BJ (cell line): ENCODE measurements at regions not wholly inside any gene's neighbourhood (a gene's known extent, or its start where the extent isn't known, plus 50 kb on each side); places are given as distances from the start of the nearest gene placed in this dataset.

Experiments used
- CTCF ChIA-PET: fragments of 350-600 bp; formaldehyde crosslinking; extraction: SDS; loops from one replicate; lab custom pipeline; 2021; ENCODE audit warnings: antibody characterized with exemption, inconsistent platforms; lab: Yijun Ruan, JAX
- POLR2A ChIA-PET: fragments of 300-600 bp; sonication (Branson Sonifier 250); formaldehyde crosslinking; extraction: SDS; loops from one replicate; lab custom pipeline; 2021; ENCODE audit warnings: antibody characterized with exemption; lab: Charles Lee
- DNase-seq: peaks from one replicate; pipeline ENCODE4 v3.0.0-alpha.2; 2011; ENCODE audit warnings: low read depth
- H3K27me3 ChIP-seq: 2 replicates; pipeline ENCODE4 v1.6.0; 2011; ENCODE audit warnings: low read length; ENCODE audit not compliant: control insufficient read depth, insufficient read depth
- H3K36me3 ChIP-seq: 2 replicates; pipeline ENCODE4 v1.5.1; 2011; ENCODE audit warnings: low read length; ENCODE audit not compliant: control insufficient read depth, insufficient read depth
- H3K4me3 ChIP-seq: 2 replicates; pipeline ENCODE4 v1.5.1; 2011; ENCODE audit warnings: low read depth, mild to moderate bottlenecking, control low read depth, low read length
- TF ChIP-seq, protein P1 (sequence below): IDR thresholded peaks from 2 replicates; pipeline ENCODE4 v1.5.1; 2011; ENCODE audit warnings: low read depth, mild to moderate bottlenecking, control low read depth, inconsistent platforms, low read length, moderate library complexity; ENCODE audit not compliant: insufficient read depth

DNA sequence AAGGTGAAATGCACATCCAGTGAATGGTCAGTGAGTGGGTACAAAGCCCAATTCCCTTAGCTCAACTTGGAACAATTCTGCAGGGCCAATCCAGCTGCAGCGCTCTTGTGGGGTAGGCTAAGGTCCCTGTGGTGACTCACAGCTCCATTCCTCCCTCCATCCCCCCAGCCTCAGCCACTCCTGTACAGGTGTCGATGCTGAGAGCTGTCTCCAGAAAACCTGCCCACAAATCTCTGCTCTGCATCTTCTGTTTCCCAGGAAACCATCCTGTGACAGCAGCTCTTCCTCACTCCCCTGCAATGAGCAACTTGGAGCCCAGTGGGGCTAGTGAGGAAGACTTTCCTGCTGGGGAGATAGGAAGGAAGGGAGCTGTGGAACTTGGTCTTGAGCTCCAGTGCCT, 244.7 kb upstream of the GPR26 start:
- Histone ChIP-seq H3K36me3 (no peaks in the 10 kb centered on the region), H3K4me3 (no peak overlapping the region), H3K27me3 (no peaks in the 10 kb centered on the region)
- ChIA-PET POLR2A (no interaction called here), CTCF (no interaction called here)
- no peak for DNase-seq
- TF ChIP-seq, protein P1, sequence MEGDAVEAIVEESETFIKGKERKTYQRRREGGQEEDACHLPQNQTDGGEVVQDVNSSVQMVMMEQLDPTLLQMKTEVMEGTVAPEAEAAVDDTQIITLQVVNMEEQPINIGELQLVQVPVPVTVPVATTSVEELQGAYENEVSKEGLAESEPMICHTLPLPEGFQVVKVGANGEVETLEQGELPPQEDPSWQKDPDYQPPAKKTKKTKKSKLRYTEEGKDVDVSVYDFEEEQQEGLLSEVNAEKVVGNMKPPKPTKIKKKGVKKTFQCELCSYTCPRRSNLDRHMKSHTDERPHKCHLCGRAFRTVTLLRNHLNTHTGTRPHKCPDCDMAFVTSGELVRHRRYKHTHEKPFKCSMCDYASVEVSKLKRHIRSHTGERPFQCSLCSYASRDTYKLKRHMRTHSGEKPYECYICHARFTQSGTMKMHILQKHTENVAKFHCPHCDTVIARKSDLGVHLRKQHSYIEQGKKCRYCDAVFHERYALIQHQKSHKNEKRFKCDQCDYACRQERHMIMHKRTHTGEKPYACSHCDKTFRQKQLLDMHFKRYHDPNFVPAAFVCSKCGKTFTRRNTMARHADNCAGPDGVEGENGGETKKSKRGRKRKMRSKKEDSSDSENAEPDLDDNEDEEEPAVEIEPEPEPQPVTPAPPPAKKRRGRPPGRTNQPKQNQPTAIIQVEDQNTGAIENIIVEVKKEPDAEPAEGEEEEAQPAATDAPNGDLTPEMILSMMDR = no peak

DNA sequence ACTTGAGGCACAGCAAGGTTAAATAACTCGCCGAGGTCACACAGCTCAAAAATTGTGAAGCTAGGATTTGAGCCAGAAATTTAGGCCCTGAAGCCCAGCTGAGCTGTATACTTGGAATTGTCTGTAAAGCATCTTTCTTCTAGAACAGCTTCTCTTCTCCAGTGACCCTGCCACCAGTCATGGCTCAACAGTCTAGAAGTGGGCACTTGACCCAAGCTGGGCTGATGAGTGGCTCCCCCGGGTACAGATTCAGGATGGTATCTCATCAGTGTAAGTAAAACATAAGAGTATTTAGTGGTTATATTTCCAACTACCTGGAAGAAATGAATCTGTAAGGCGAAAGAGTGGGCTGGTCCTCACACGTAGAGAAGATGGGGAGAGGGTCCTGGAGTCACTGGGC, 243.9 kb upstream of the GPR26 start:
- Histone ChIP-seq H3K36me3 (no peaks in the 10 kb centered on the region), H3K27me3 (no peaks in the 10 kb centered on the region), H3K4me3 (no peak overlapping the region)
- DNase-seq = no peak
- TF ChIP-seq, protein P1 = no peak
- POLR2A ChIA-PET = no interaction called here
- CTCF ChIA-PET = no interaction called here

DNA sequence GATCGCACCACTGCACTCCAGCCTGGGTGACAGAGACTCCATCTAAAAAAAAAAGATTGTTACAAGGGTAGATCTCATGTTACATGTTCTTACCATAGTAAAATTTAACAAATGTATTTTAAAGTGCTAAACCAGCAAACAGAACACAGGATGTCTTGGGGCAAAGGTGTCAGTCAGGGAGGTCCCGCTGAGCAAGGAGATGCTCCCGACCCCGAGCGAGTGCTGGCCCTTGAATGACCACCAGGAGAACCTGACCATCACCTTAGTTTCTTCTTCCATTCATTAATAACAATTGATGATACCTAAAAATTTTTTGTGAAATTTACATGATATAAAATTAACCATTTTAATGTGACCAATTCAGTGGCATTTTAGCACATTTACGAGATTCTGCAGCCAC, 241.6 kb upstream of the GPR26 start:
- H3K4me3 ChIP-seq = no peak overlapping the region
- H3K27me3 ChIP-seq = no peaks in the 10 kb centered on the region
- H3K36me3 ChIP-seq = no peaks in the 10 kb centered on the region
- TF ChIP-seq, protein P1 = no peak
- ChIA-PET POLR2A (no interaction called here), CTCF (no interaction called here)
- no peak for DNase-seq

DNA sequence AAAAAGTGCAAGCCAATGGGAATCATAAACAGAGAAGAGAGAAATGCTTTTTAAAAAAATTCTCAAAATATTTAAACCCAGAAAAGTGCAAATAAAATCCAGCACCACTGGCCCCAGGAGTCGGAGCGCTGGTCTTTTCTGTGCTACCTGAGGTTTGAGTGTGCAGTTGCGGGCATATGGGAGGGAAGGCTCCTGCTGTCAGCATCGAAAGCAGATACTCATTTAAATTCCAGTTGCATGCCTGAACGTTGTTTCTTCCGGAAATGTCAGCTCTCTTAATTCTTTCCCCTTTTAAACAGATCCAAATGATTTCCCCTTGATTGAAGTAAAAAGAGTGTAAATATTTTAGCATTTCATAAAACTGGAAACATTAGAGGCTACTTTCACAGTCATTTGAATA, 240.5 kb upstream of the GPR26 start:
- no peaks in the 10 kb centered on the region for H3K36me3 ChIP-seq
- DNase-seq = no peak
- no peak overlapping the region for H3K4me3 ChIP-seq
- POLR2A ChIA-PET = no interaction called here
- TF ChIP-seq, protein P1 = no peak
- CTCF ChIA-PET = no interaction called here
- no peaks in the 10 kb centered on the region for H3K27me3 ChIP-seq

DNA sequence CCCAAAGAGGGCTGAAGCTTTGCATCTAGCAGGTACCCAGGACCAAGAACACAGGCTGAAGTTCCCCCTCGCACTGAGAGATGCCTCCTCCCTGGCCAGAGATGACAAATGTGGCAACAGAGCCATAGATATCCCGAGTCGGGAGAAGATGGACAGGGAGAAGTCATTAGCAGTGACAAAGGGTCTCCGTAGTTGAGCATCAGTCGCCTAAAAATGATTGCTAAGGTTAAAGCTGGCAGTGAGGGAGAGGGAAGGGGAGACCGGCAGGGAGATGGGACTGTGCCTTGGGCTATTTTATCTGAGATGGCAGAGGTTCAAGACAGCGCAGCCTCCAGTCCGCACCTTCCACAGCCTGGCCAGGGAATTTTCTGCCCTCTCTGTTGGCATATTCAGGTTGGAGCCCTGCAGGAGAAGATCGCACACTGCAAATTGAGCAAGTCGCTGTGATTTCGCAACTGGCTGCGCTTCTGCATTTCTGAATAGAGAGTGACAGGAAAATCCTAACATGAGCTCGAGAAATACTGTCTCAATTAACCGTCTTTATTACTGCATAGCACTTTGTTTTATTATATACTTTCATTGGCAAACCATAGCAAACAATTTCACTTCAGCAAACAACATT, 238.9 kb upstream of the GPR26 start:
- H3K27me3 ChIP-seq = no peaks in the 10 kb centered on the region
- ChIA-PET POLR2A (no interaction called here), CTCF (no interaction called here)
- no peak for DNase-seq
- H3K4me3 ChIP-seq = no peak overlapping the region
- TF ChIP-seq, protein P1 = no peak
- H3K36me3 ChIP-seq = no peaks in the 10 kb centered on the region
